ENCODE measurements at regions not wholly inside any gene's neighbourhood (a gene's known extent, or its start where the extent isn't known, plus 50 kb on each side); places are given as distances from the start of the nearest gene placed in this dataset.

DNA sequence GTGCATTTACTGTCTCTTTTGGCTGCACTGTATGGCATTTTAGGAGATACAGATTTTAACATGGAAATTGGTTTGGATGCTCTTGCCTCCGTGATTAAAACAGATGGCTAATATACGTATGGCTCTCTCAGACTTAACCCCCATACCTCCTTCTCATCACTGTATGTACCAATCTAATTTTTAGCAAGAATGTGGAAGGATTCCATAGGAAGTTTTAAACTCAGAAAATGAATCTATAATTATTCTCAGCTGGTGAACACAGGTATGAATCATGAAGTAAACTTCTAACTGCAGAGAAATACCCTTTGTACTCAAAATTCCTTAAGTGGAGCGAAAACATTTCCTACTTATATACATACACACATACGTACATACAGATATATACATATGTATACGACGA, 210.5 kb upstream of the NEIL3 start:
- POLR2A ChIA-PET = no interaction called here
- DNase-seq (no peak), ATAC-seq (ENCODE audit: low read depth) (no peak)
- Mint-ChIP-seq H3K4me1 (no peaks in the 10 kb centered on the region), H3K4me3 (no peak overlapping the region), H3K27me3 (no peaks in the 10 kb centered on the region), H3K36me3 (no peaks in the 10 kb centered on the region), H3K27ac (no peak overlapping the region), H3K9me3 (no peaks in the 10 kb centered on the region)

DNA sequence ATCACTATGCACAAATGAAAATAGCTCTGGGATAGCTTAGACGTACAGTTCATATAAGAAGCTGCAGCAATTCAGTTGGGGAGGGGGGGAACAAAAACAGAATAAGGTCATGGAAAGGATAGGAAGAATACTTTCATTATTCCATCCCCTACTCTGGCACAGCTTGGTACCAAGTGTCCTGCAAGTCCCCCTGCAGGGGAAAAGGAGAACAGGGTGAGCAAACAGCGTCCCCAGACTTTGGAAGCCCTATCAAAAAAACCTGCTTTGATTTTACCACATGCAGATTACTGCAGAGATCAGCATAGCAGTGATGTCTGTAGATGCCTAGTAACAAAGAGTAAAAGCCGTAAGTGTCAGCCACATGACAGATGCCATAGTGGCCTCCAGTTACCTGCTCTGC, 209.4 kb upstream of the NEIL3 start:
- Mint-ChIP-seq H3K27ac (no peak overlapping the region), H3K4me3 (no peak overlapping the region), H3K27me3 (no peaks in the 10 kb centered on the region), H3K36me3 (no peaks in the 10 kb centered on the region), H3K9me3 (no peaks in the 10 kb centered on the region), H3K4me1 (no peaks in the 10 kb centered on the region)
- ATAC-seq (ENCODE audit: low read depth) (no peak), DNase-seq (no peak)
- POLR2A ChIA-PET = no interaction called here

DNA sequence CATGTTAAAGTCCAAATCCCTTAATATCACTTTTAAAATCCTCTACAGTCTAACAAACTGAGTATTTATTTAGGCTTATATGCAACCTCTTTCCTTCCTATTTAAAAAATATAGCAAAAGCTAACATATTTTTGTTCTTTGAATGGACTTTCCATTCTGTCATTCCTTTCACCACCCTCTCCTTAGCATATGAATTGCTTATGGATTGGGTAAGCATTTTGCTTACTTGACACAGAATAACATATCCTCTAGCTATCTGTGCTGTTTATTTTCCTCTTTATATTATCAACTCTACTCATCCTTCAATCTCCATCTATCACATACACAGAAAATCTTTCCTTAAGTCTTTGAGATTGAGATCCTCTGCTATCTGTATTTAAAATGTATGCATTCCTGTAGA, 206.1 kb upstream of the NEIL3 start:
- Mint-ChIP-seq H3K27me3 (no peaks in the 10 kb centered on the region), H3K27ac (no peak overlapping the region), H3K4me1 (no peaks in the 10 kb centered on the region), H3K9me3 (no peaks in the 10 kb centered on the region), H3K4me3 (no peak overlapping the region), H3K36me3 (no peaks in the 10 kb centered on the region)
- ATAC-seq (ENCODE audit: low read depth) (no peak), DNase-seq (no peak)
- POLR2A ChIA-PET = no interaction called here

DNA sequence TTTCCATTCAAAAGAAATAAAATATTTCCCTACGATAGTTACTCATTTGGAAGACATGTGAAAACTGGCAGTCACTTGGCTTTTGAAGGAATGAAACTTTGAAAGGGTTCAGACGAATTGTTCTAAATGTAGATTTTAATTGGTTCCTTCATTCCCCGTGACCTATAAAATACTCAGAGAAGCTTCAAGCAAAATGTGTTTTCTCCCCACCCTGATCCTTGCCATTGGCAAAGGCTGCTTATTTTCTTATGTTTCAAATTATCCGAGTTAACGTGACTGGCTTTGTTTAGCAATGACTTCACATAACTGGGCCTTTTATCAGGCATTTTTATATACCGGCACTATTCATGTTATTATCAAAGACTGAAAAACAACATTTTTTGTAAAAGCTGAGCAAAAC, 204.1 kb upstream of the NEIL3 start:
- H3K36me3 Mint-ChIP-seq = no peaks in the 10 kb centered on the region
- ATAC-seq (ENCODE audit: low read depth) = no peak
- H3K4me3 Mint-ChIP-seq = no peak overlapping the region
- H3K27ac Mint-ChIP-seq = no peak overlapping the region
- no peaks in the 10 kb centered on the region for H3K27me3 Mint-ChIP-seq
- H3K9me3 Mint-ChIP-seq = no peaks in the 10 kb centered on the region
- DNase-seq = no peak
- POLR2A ChIA-PET = no interaction called here
- no peaks in the 10 kb centered on the region for H3K4me1 Mint-ChIP-seq

DNA sequence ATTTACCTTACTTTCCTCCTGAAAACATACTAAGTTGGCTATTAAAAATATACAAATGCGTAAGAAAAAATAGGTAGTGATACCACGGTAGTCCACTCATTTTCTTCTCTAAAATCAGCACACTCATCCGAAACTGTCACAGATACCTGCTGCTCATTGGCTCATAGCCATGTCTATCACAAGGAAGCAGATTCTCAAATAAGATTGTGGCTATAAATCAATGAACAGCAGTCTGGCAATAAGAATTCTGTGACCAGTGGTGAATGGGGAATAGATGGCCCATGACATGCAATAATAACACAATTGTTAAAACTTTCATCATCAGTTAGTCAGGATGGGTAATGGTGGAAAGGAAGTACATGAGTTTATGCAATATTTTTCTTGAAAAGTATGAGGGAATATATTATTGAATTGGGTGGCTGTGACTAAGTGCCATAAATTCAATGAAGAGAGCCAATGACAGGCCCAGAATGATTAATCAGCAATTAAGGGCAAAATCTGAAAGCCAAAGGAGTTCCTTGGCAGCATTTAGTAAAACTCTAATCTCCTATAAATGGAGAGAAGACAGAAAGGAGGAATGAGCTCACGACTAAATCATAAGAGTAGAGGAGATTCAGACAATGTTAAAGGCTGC, 202.3 kb upstream of the NEIL3 start:
- POLR2A ChIA-PET = no interaction called here
- DNase-seq (no peak), ATAC-seq (ENCODE audit: low read depth) (no peak)
- peaks cover 2% of the 10 kb centered on the region for H3K9me3 Mint-ChIP-seq
- H3K4me1 Mint-ChIP-seq = no peaks in the 10 kb centered on the region
- no peaks in the 10 kb centered on the region for H3K27me3 Mint-ChIP-seq
- no peak overlapping the region for H3K4me3 Mint-ChIP-seq
- H3K36me3 Mint-ChIP-seq = no peaks in the 10 kb centered on the region
- no peak overlapping the region for H3K27ac Mint-ChIP-seq

DNA sequence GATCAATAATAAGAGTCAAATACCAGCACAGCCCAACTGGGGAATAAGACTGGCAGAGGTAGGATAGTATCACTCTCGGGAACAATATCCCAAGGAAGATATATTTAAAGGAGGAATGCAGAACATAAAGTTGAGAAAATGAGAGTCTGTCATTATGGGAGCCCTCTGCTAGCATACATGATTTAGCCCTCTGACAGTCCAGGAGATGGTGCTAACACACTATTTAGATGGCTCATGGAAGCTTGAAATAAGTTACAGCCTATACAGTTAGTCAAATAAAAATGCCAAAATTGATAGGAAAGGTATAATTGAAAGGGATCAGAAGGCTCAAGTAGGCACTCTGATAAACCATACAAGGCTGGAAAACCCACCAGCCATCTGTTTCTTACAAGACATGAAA, 201.0 kb upstream of the NEIL3 start:
- Mint-ChIP-seq H3K9me3 (peaks cover 2% of the 10 kb centered on the region), H3K4me3 (no peak overlapping the region), H3K27me3 (no peaks in the 10 kb centered on the region), H3K27ac (no peak overlapping the region), H3K36me3 (no peaks in the 10 kb centered on the region), H3K4me1 (no peaks in the 10 kb centered on the region)
- DNase-seq (no peak), ATAC-seq (ENCODE audit: low read depth) (no peak)
- POLR2A ChIA-PET = no interaction called here

DNA sequence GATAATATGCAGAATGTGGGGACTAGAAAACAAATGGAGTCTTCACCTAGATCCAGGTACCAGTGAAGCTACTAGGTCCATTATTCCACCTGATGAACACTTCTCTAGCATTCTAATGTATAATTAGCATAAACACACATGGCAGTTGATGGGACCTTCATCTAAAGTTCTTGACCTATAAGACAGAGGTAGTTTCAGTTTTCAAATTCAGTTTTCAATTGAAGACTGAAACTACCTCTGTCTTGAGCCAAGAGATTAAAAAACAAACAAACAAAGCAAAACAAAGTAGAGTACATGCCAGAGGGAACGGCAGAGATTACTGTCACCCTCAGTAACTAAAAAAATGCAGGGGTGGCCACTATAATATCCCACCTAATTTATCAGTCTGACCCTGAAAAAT, 199.9 kb upstream of the NEIL3 start:
- ATAC-seq (ENCODE audit: low read depth) (no peak), DNase-seq (no peak)
- H3K4me3 Mint-ChIP-seq = no peak overlapping the region
- POLR2A ChIA-PET = no interaction called here
- no peaks in the 10 kb centered on the region for H3K4me1 Mint-ChIP-seq
- H3K9me3 Mint-ChIP-seq = peaks cover 2% of the 10 kb centered on the region
- H3K27ac Mint-ChIP-seq = no peak overlapping the region
- H3K27me3 Mint-ChIP-seq = no peaks in the 10 kb centered on the region
- H3K36me3 Mint-ChIP-seq = no peaks in the 10 kb centered on the region

DNA sequence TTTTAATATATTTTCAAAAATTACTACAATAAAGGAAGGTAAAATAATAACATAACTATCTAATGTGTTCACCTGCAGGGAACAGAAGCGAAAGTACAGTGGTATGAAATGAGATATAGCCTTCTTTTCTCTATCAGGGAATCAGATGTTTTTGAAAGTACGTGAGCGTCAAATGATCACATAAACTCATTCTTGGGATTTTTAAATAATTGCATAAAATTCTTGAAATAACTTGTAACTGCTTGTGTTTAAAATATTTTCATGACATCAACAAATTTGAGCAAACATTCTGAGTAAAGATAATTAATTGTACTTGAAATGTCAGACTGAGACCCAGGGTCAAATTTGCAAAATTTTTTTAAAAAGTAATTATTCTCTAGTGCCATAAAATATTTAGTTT, 193.5 kb upstream of the NEIL3 start:
- no peaks in the 10 kb centered on the region for H3K4me1 Mint-ChIP-seq
- ATAC-seq (ENCODE audit: low read depth) (no peak), DNase-seq (no peak)
- no peaks in the 10 kb centered on the region for H3K27me3 Mint-ChIP-seq
- H3K4me3 Mint-ChIP-seq = no peak overlapping the region
- H3K36me3 Mint-ChIP-seq = no peaks in the 10 kb centered on the region
- peaks cover 3% of the 10 kb centered on the region for H3K9me3 Mint-ChIP-seq
- POLR2A ChIA-PET = no interaction called here
- H3K27ac Mint-ChIP-seq = no peak overlapping the region

DNA sequence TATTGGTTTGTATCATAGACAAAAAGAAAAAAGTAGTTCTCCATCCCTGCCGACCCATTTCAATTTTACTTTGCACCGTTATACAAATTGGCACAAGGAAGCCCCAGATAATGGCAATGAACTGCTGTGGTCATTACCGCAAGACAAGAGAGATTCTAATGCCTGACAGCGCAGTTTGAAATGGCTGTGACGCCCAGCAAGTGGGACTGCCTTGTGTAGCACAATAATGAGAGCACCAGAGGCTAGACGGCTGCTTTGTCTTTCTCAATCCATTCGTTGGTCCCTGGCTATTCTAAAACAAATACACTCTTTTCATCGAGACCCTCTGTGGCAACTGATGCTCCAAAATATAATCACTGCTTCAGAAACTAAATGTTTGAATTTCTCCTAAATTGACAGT, 192.4 kb upstream of the NEIL3 start:
- POLR2A ChIA-PET = no interaction called here
- Mint-ChIP-seq H3K9me3 (peaks cover 2% of the 10 kb centered on the region), H3K4me3 (no peak overlapping the region), H3K27ac (no peak overlapping the region), H3K4me1 (no peaks in the 10 kb centered on the region), H3K36me3 (no peaks in the 10 kb centered on the region), H3K27me3 (no peaks in the 10 kb centered on the region)
- DNase-seq (no peak), ATAC-seq (ENCODE audit: low read depth) (no peak)

DNA sequence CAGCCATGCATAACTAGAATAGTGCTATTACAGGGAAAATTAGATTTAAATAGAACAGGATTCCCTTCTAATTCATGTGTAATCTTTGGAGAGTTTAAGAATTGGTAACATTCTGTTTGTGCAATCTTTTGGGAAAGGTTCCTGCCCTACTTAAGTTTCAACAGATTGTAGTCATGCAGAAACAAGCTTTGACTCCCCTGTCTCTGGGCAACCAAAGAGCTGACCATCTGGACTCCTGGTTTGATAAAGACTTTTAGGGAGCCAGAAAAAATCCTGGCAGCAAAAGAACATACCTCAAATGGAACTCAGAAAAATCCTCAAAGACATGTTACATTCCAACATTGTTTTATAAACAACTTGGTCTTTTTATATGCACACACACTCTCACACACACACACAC, 191.1 kb upstream of the NEIL3 start:
- Mint-ChIP-seq H3K4me1 (no peaks in the 10 kb centered on the region), H3K4me3 (no peak overlapping the region), H3K27me3 (no peaks in the 10 kb centered on the region), H3K36me3 (no peaks in the 10 kb centered on the region), H3K9me3 (peaks cover 2% of the 10 kb centered on the region), H3K27ac (no peak overlapping the region)
- ATAC-seq (ENCODE audit: low read depth) (no peak), DNase-seq (no peak)
- POLR2A ChIA-PET = no interaction called here

DNA sequence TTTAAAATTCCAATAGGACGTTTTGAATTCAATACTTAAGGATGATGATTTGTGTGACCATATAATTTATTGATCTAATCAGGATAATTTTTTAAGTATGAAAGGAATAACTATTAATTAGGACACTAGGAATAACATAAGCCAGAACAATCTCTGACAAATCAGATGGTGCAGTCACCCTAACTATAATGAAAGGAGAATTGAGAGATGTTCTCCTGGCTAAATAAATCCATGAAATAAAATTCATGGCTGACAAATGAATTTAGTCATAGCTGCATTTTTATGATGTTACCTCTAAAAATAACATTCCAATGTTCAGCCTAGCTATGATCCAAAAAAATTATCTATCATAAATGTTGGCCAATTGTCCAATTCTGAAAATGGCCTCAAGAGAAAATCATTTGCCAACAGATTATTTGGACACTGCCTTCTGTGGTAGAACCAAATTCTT, 190.6 kb upstream of the NEIL3 start:
- H3K4me1 Mint-ChIP-seq = no peaks in the 10 kb centered on the region
- POLR2A ChIA-PET = no interaction called here
- no peak overlapping the region for H3K4me3 Mint-ChIP-seq
- H3K36me3 Mint-ChIP-seq = no peaks in the 10 kb centered on the region
- DNase-seq (no peak), ATAC-seq (ENCODE audit: low read depth) (no peak)
- H3K27ac Mint-ChIP-seq = no peak overlapping the region
- peaks cover 2% of the 10 kb centered on the region for H3K9me3 Mint-ChIP-seq
- H3K27me3 Mint-ChIP-seq = no peaks in the 10 kb centered on the region

DNA sequence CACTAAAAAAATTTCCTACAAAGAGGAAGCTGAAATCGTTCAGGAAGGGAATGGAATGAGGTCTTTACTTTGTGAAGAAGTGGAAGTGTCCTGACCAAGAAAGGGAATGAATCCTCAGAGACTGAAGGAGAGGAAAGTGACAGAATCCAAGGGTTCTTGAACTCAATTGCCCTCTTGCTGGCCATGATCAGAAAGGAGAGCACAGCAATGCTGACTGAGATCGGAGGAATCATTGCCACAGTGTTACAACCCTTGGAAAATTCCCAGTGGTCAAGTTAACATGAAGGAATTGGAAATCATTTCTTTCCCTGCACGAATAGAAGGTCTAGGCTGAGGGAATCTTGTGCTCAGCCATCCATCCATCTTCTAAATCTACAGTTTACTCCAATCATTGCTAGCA, 190.0 kb upstream of the NEIL3 start:
- DNase-seq = no peak
- no peaks in the 10 kb centered on the region for H3K4me1 Mint-ChIP-seq
- H3K27me3 Mint-ChIP-seq = no peaks in the 10 kb centered on the region
- POLR2A ChIA-PET = no interaction called here
- H3K9me3 Mint-ChIP-seq = peaks cover 2% of the 10 kb centered on the region
- H3K27ac Mint-ChIP-seq = no peak overlapping the region
- H3K4me3 Mint-ChIP-seq = no peak overlapping the region
- H3K36me3 Mint-ChIP-seq = no peaks in the 10 kb centered on the region
- ATAC-seq (ENCODE audit: low read depth) = no peak

DNA sequence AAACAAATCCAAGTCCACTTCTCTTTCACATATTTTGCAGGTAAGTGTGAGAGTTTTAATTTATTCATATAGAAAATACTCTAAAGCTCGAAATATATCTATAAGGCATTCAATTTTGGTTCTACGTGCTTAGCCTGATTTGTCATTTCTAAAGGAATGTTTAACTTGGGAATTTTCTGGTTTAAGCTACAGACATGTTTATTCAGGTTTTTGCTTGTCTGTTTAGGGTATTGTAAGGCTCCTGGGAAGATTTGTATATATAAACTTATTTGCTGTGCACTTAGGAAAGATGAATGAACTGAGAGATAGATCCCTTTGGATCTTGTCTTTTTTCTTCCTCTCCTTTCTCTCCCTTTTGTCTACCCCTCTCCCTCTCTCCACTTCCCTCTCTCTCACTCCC, 185.9 kb upstream of the NEIL3 start:
- no peak overlapping the region for H3K4me3 Mint-ChIP-seq
- peaks cover 4% of the 10 kb centered on the region for H3K9me3 Mint-ChIP-seq
- no peak for ATAC-seq (ENCODE audit: low read depth)
- no peaks in the 10 kb centered on the region for H3K27me3 Mint-ChIP-seq
- no peaks in the 10 kb centered on the region for H3K36me3 Mint-ChIP-seq
- POLR2A ChIA-PET = no interaction called here
- no peak for DNase-seq
- H3K27ac Mint-ChIP-seq = no peak overlapping the region
- no peaks in the 10 kb centered on the region for H3K4me1 Mint-ChIP-seq

DNA sequence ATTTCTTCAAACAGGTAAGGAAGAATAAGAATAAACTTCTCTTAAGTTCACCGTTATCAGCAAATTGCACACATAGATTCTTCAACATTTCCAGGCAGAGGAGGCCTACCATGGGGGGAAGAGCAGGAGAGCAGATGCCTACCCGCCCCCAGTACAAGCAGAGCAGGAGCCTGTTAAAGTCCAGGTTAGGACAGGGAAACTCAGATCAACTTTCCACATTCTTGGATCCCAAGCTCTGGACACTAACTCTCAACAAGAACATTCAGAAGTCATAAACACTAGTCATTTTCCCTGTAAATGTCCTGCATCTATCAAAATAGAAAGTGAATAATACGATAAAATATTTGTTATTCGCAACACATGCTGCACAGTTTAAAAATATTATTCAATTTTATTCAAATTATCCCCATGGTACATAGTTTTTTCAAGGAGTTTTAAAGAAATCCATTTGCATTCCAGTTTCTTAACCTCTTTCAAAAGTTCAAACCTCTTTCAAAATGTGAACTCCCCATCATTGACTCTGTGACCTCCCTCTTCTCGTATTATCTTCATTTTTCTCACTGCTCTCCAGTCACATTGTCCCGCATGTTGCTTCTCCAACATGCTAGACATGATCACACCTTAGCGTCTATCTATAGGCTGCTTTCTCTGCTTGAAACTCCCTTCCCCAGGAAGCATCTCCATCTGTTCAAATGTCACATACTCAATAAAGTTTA, 185.2 kb upstream of the NEIL3 start:
- no peaks in the 10 kb centered on the region for H3K4me1 Mint-ChIP-seq
- DNase-seq (no peak), ATAC-seq (ENCODE audit: low read depth) (no peak)
- H3K27ac Mint-ChIP-seq = no peak overlapping the region
- H3K36me3 Mint-ChIP-seq = no peaks in the 10 kb centered on the region
- H3K4me3 Mint-ChIP-seq = no peak overlapping the region
- H3K27me3 Mint-ChIP-seq = no peaks in the 10 kb centered on the region
- POLR2A ChIA-PET = no interaction called here
- H3K9me3 Mint-ChIP-seq = peaks cover 7% of the 10 kb centered on the region

DNA sequence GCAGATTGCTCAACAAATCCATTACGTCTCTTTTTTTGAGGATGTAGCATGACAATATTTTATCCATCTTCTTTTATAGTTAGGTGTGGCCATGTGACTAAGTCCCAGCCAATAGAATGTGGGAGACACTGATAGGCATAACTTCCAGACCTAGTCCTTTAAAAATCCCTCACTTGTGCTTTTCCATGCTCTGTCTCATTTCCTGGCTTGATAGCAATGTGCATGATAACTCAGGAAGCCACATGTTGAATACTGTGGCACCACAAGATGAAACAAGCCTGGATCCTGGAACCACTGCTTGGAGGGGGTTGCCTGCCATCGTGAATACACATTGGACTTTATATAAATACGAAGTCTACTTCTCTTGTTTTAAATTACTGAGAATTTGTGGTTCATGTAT, 184.0 kb upstream of the NEIL3 start:
- ATAC-seq (ENCODE audit: low read depth) = no peak

More for the DNA sequence above, 184.0 kb upstream of the NEIL3 start:
- DNase-seq = no peak
- H3K9me3 Mint-ChIP-seq = peaks cover 5% of the 10 kb centered on the region
- H3K4me3 Mint-ChIP-seq = no peak overlapping the region
- POLR2A ChIA-PET = no interaction called here
- H3K27ac Mint-ChIP-seq = no peak overlapping the region
- no peaks in the 10 kb centered on the region for H3K27me3 Mint-ChIP-seq
- no peaks in the 10 kb centered on the region for H3K4me1 Mint-ChIP-seq
- H3K36me3 Mint-ChIP-seq = no peaks in the 10 kb centered on the region
